ENCODE measurements at regions not wholly inside any gene's neighbourhood (a gene's known extent, or its start where the extent isn't known, plus 50 kb on each side); places are given as distances from the start of the nearest gene placed in this dataset.

DNA sequence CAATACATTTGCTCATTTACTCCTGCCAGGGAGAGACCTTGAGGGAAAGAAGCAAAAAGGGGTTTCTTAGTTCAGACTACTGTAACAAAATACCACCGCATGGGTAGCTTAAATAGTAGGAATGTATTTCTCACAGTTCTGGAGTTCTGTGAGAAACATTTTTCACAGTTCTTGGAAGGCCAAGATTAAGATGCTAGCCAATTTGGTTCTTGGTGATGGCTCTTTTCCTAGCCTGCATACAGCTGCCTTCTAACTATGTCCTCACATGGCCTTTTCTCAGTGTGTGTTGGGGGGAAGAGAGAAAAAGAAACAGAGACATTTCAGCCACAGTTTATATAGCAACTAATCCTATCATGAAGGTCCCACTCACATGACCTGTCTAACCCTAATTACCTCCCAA lies 1644.7 kb upstream of the C9orf72 start:
- dilution Hi-C loops (cut with MboI; ENCODE audit: extremely low pct_ligation_motif_present, low sequenced_read_pairs), result no loop called here
- no peak overlapping the region for H3K27ac ChIP-seq (ENCODE audit: control insufficient read depth, insufficient read depth, low read length)
- H4K20me1 ChIP-seq (ENCODE audit: control insufficient read depth, extremely low read depth, insufficient read depth, low read length), result no peaks in the 10 kb centered on the region
- no peak overlapping the region for H3K9ac ChIP-seq (ENCODE audit: control insufficient read depth, extremely low read depth, insufficient read depth, low read length)
- no peak for FAIRE-seq
- H2AFZ ChIP-seq (ENCODE audit: control insufficient read depth, low read length), result no peak overlapping the region
- no peaks in the 10 kb centered on the region for H3K79me2 ChIP-seq (ENCODE audit: control insufficient read depth, insufficient read depth, low read length)
- no peaks in the 10 kb centered on the region for H3K9me1 ChIP-seq (ENCODE audit: control insufficient read depth, extremely low read depth, insufficient read depth, low read length)
- no peak for TF ChIP-seq EZH2 (IDR thresholded peaks at IDR 0.05; ENCODE audit: low read length)
- TF ChIP-seq, protein P1, sequence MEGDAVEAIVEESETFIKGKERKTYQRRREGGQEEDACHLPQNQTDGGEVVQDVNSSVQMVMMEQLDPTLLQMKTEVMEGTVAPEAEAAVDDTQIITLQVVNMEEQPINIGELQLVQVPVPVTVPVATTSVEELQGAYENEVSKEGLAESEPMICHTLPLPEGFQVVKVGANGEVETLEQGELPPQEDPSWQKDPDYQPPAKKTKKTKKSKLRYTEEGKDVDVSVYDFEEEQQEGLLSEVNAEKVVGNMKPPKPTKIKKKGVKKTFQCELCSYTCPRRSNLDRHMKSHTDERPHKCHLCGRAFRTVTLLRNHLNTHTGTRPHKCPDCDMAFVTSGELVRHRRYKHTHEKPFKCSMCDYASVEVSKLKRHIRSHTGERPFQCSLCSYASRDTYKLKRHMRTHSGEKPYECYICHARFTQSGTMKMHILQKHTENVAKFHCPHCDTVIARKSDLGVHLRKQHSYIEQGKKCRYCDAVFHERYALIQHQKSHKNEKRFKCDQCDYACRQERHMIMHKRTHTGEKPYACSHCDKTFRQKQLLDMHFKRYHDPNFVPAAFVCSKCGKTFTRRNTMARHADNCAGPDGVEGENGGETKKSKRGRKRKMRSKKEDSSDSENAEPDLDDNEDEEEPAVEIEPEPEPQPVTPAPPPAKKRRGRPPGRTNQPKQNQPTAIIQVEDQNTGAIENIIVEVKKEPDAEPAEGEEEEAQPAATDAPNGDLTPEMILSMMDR (optimal IDR thresholded peaks at IDR 0.05 in 1 of 3, IDR thresholded peaks at IDR 0.05 in 1 of 3, conservative IDR thresholded peaks at IDR 0.05 in 1 of 3; ENCODE audit: extremely low read depth in 1 of 3, insufficient read depth in 2 of 3, low read length in 3 of 3), result no peak
- peaks cover 41% of the 10 kb centered on the region for H3K27me3 ChIP-seq (ENCODE audit: control insufficient read depth, extremely low read depth, insufficient read depth, low read length)
- peaks cover 12% of the 10 kb centered on the region for H3K4me1 ChIP-seq (ENCODE audit: control insufficient read depth, extremely low read depth, insufficient read depth, low read length)
- no peak for DNase-seq (ENCODE audit: low read depth, low spot score)
- no peak overlapping the region for H3K4me2 ChIP-seq (ENCODE audit: control insufficient read depth, extremely low read depth, insufficient read depth, low read depth, low read length)
- no peaks in the 10 kb centered on the region for H3K36me3 ChIP-seq (ENCODE audit: control insufficient read depth in 2 of 2, extremely low read depth in 1 of 2, insufficient read depth in 2 of 2, low read length in 2 of 2)
- no peak overlapping the region for H3K4me3 ChIP-seq (ENCODE audit: control insufficient read depth in 2 of 3, extremely low read depth in 1 of 3, insufficient read depth in 2 of 3, low read depth in 1 of 3, low read length in 3 of 3)
- H3K9me3 ChIP-seq (ENCODE audit: control insufficient read depth, low read depth, low read length), result no peaks in the 10 kb centered on the region

DNA sequence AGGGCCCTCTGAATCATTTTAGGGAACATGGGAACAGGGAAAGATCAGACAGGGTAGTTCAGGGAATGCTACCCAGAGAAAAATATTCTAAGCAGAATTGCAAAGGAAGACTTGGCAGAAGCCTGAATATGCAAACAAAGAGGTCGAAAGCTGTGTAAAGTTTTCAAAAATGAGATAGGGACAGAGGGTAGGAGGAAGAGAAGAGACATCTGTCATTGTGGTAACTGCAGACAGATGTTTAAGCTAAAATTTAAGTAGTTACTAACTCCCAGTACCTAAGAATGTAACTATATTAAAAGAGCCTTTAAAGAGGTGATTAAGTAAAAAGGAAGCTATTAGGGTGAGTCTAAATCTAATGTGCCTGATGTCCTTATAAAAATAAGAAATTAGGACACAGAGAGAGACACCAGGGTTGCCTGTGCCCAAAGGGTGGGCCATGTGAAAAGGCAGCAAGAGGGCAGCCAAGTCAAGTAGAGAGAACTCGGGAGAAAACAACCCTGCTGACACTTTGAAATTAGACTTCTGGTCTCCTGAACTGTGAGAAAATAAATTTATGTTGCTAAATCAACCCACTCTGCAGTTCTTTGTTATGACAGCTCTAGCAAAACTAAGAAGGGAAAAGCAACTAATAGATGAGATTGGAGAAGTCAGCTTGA lies 1647.4 kb upstream of the C9orf72 start:
- no peak for TF ChIP-seq EZH2 (IDR thresholded peaks at IDR 0.05; ENCODE audit: low read length)
- TF ChIP-seq, protein P1 (optimal IDR thresholded peaks at IDR 0.05 in 1 of 3, IDR thresholded peaks at IDR 0.05 in 1 of 3, conservative IDR thresholded peaks at IDR 0.05 in 1 of 3; ENCODE audit: extremely low read depth in 1 of 3, insufficient read depth in 2 of 3, low read length in 3 of 3), result no peak
- H3K4me2 ChIP-seq (ENCODE audit: control insufficient read depth, extremely low read depth, insufficient read depth, low read depth, low read length), result no peak overlapping the region
- no peak overlapping the region for H3K4me3 ChIP-seq (ENCODE audit: control insufficient read depth in 2 of 3, extremely low read depth in 1 of 3, insufficient read depth in 2 of 3, low read depth in 1 of 3, low read length in 3 of 3)
- FAIRE-seq (no peak), DNase-seq (ENCODE audit: low read depth, low spot score) (no peak)
- no peak overlapping the region for H2AFZ ChIP-seq (ENCODE audit: control insufficient read depth, low read length)
- H3K27ac ChIP-seq (ENCODE audit: control insufficient read depth, insufficient read depth, low read length), result no peak overlapping the region
- H3K79me2 ChIP-seq (ENCODE audit: control insufficient read depth, insufficient read depth, low read length), result no peaks in the 10 kb centered on the region
- H3K9me1 ChIP-seq (ENCODE audit: control insufficient read depth, extremely low read depth, insufficient read depth, low read length), result no peaks in the 10 kb centered on the region
- no peaks in the 10 kb centered on the region for H3K4me1 ChIP-seq (ENCODE audit: control insufficient read depth, extremely low read depth, insufficient read depth, low read length)
- dilution Hi-C loops (cut with MboI; ENCODE audit: extremely low pct_ligation_motif_present, low sequenced_read_pairs), result no loop called here
- H3K9me3 ChIP-seq (ENCODE audit: control insufficient read depth, low read depth, low read length), result no peaks in the 10 kb centered on the region
- H3K9ac ChIP-seq (ENCODE audit: control insufficient read depth, extremely low read depth, insufficient read depth, low read length), result no peak overlapping the region
- no peaks in the 10 kb centered on the region for H4K20me1 ChIP-seq (ENCODE audit: control insufficient read depth, extremely low read depth, insufficient read depth, low read length)
- peaks cover 13% of the 10 kb centered on the region for H3K27me3 ChIP-seq (ENCODE audit: control insufficient read depth, extremely low read depth, insufficient read depth, low read length)
- H3K36me3 ChIP-seq (ENCODE audit: control insufficient read depth in 2 of 2, extremely low read depth in 1 of 2, insufficient read depth in 2 of 2, low read length in 2 of 2), result no peaks in the 10 kb centered on the region

All from keratinocyte (primary cell).